DND-41 (cell line): ENCODE measurements at regions not wholly inside any gene's neighbourhood (a gene's known extent, or its start where the extent isn't known, plus 50 kb on each side); places are given as distances from the start of the nearest gene placed in this dataset.

ENCODE experiments used
- ATAC-seq: fragments of 200-7000 bp; cut with Tn5 transposase; 3 replicates; pipeline ENCODE4 v1.9.1; 2021; ENCODE audit warnings: low read depth; ENCODE audit not compliant: insufficient read depth
- DNase-seq: peaks from one replicate; pipeline ENCODE4 v3.0.0-alpha.2; 2020
- H2AFZ ChIP-seq: 2 replicates; pipeline ENCODE4 v1.6.0; 2012; ENCODE audit warnings: low read depth, low read length
- H3K27ac ChIP-seq: 2 replicates; pipeline ENCODE4 v1.5.1; 2012; ENCODE audit warnings: low read length, inconsistent platforms
- H3K27me3 ChIP-seq: fragments of 200-600 bp; sonication (generic); 2 replicates; pipeline ENCODE4 v1.6.0; 2012; ENCODE audit warnings: low read length, mild to moderate bottlenecking, inconsistent platforms; ENCODE audit not compliant: insufficient read depth, poor library complexity
- H3K36me3 ChIP-seq: 2 replicates; pipeline ENCODE4 v1.5.1; 2012; ENCODE audit warnings: low read length, inconsistent platforms; ENCODE audit not compliant: insufficient read depth
- H3K4me1 ChIP-seq: 2 replicates; pipeline ENCODE4 v1.5.1; 2012; ENCODE audit warnings: mild to moderate bottlenecking, low read length; ENCODE audit not compliant: insufficient read depth
- H3K4me2 ChIP-seq: 2 replicates; pipeline ENCODE4 v1.6.0; 2012; ENCODE audit warnings: mild to moderate bottlenecking, moderate library complexity, low read length, inconsistent platforms; ENCODE audit not compliant: insufficient read depth
- H3K4me3 ChIP-seq, 2 experiments: fragments of 200-600 bp in 1 of 2; shearing (Covaris generic) in 1 of 2; 2 replicates each; pipeline ENCODE4 v1.5.1; 2012 to 2016; ENCODE audit warnings: inconsistent platforms in 2 of 2, low read length in 2 of 2, mild to moderate bottlenecking in 2 of 2, low read depth in 1 of 2, moderate library complexity in 1 of 2
- H3K79me2 ChIP-seq: 2 replicates; pipeline ENCODE4 v1.6.0; 2012; ENCODE audit warnings: low read length, inconsistent platforms; ENCODE audit not compliant: insufficient read depth
- H3K9ac ChIP-seq: 2 replicates; pipeline ENCODE4 v1.6.0; 2012; ENCODE audit warnings: low read depth, mild to moderate bottlenecking, inconsistent platforms, low read length, moderate library complexity
- H3K9me3 ChIP-seq: 2 replicates; pipeline ENCODE4 v1.5.1; 2012; ENCODE audit warnings: low read length, moderate library complexity, mild to moderate bottlenecking, inconsistent platforms; ENCODE audit not compliant: insufficient read depth, severe bottlenecking
- H4K20me1 ChIP-seq: 2 replicates; pipeline ENCODE4 v1.6.0; 2012; ENCODE audit warnings: low read length; ENCODE audit not compliant: insufficient read depth
- EZH2 ChIP-seq: IDR thresholded peaks from 3 replicates; pipeline ENCODE4 v1.6.1; 2012; ENCODE audit warnings: borderline replicate concordance, low read depth, mild to moderate bottlenecking, moderate library complexity, low read length, inconsistent platforms; ENCODE audit not compliant: severe bottlenecking
- TF ChIP-seq, protein P1 (sequence below): IDR thresholded peaks from 2 replicates; pipeline ENCODE4 v1.5.1; 2012; ENCODE audit warnings: borderline replicate concordance, low read length, moderate library complexity, mild to moderate bottlenecking; ENCODE audit not compliant: poor library complexity, severe bottlenecking; ENCODE audit errors: extremely low read depth

DNA sequence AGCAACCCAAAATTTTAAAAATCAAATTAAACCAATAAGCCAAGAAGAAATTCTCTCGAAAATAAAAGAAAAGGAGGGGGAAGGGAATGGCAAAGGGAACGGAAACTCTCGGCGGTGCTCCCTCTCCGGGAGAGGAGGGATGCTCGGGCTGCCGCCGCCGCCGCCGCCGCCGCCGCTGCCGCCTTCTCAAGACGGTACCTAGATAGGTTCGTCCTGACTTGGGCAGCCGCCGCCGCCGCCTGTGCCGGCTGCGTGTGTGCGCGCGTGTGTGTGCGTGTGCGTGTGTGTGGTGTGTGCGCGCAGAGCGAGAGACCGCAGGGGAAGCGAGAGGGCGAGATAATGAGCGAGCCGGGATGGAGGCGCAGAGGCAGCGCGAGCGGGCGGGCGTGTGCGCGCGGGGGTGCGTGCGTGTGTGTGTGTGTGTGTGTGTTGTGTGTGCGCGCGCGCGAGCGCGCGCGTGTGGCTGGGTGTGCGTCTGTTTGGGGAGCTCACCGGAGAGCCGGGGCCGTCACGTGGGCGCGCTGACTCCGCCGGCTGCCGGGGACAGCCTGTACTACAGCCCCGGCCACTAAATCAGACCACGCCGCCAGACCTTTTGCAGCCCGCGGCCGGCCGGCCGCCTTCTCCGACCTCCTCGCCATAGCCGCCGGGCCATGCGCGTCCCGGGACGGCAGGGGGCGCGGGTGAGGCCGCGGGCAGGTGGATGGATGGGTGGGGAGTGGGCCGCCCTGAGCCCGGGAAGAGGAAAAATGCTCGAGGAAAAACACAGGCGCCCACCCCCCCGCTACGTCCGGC lies 111.6 kb downstream of the DHX15 start:
- Histone ChIP-seq H3K79me2 (no peaks in the 10 kb centered on the region), H3K4me2 (peak overlapping the region; percentile 72), H3K27ac (no peak overlapping the region), H3K27me3 (no peaks in the 10 kb centered on the region), H3K9me3 (no peaks in the 10 kb centered on the region), H3K4me3 (peak overlapping the region; percentile 7 to 50; a peak in 3 of 4 replicates), H3K36me3 (no peaks in the 10 kb centered on the region), H3K9ac (peak overlapping the region; percentile 52), H2AFZ (peak overlapping the region; percentile 71), H3K4me1 (peaks cover 11% of the 10 kb centered on the region; the same call in 1 of the 2 replicates), H4K20me1 (no peaks in the 10 kb centered on the region)
- TF ChIP-seq, protein P1, sequence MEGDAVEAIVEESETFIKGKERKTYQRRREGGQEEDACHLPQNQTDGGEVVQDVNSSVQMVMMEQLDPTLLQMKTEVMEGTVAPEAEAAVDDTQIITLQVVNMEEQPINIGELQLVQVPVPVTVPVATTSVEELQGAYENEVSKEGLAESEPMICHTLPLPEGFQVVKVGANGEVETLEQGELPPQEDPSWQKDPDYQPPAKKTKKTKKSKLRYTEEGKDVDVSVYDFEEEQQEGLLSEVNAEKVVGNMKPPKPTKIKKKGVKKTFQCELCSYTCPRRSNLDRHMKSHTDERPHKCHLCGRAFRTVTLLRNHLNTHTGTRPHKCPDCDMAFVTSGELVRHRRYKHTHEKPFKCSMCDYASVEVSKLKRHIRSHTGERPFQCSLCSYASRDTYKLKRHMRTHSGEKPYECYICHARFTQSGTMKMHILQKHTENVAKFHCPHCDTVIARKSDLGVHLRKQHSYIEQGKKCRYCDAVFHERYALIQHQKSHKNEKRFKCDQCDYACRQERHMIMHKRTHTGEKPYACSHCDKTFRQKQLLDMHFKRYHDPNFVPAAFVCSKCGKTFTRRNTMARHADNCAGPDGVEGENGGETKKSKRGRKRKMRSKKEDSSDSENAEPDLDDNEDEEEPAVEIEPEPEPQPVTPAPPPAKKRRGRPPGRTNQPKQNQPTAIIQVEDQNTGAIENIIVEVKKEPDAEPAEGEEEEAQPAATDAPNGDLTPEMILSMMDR, result peak; percentile 45
- no peak for TF ChIP-seq EZH2
- peak; percentile 59 for DNase-seq
- peak; percentile 65 for ATAC-seq

DNA sequence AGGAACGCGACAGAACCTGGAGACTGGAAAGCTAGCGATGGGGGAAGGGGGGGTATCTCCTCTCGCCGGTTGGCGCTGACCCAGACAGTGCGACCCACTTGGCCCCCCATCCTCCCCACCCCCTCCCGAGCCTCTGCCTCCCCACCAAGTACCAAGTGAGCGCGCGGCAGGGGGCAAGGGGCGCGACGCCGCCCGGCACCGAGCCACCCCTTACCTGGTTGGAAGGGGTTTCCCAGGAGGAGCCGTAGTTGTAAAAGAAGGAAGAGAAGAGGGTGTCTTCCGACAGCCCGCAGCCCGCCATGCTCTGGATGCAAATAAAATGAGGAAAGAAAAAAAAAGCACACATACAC lies 112.2 kb downstream of the DHX15 start:
- Histone ChIP-seq H3K27me3 (no peaks in the 10 kb centered on the region), H3K36me3 (no peaks in the 10 kb centered on the region), H3K27ac (no peak overlapping the region), H3K4me2 (no peak overlapping the region), H3K79me2 (no peaks in the 10 kb centered on the region), H2AFZ (no peak overlapping the region), H4K20me1 (no peaks in the 10 kb centered on the region), H3K9me3 (no peaks in the 10 kb centered on the region), H3K4me3 (no peak overlapping the region), H3K4me1 (peaks cover 11% of the 10 kb centered on the region; the same call in 1 of the 2 replicates), H3K9ac (no peak overlapping the region)
- DNase-seq (no peak), ATAC-seq (no peak)
- no peak for TF ChIP-seq EZH2
- TF ChIP-seq, protein P1, result no peak

DNA sequence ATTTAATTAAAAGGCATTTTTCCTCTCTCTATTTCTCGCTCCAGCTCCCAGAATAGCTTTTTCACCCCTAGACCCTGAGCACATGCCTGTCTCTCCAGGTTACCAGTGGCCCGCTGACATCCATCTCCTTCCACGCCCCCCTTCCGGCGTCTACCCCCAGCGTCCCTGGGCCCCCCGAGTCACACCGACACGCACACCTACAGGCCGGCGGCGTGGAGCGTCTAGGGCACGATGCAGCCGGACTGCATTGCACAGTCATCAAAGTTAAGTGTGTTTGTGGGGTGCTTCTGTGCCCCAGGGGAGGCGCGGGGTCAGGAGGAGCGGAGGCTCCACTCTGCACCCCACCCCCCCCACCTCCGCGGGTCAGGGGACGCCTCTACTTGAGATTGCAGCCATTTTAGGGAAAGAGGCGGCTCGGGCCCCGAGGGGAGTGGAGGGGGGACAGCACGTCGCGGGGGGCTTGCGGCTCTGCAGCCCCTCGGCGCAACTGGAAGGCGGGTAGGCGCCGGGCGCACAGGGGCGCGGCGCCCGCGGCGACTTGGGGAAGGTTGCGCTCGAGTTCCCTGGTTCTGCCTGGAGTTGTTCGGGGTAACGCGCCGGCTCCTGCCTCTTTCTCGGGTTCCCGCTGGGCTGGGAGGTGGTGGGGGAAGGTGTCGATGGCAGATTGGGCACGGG lies 112.7 kb downstream of the DHX15 start:
- Histone ChIP-seq H3K79me2 (no peaks in the 10 kb centered on the region), H3K9ac (no peak overlapping the region), H3K9me3 (no peaks in the 10 kb centered on the region), H3K4me2 (no peak overlapping the region), H3K4me1 (peaks cover 11% of the 10 kb centered on the region; the same call in 1 of the 2 replicates), H3K27ac (no peak overlapping the region), H4K20me1 (no peaks in the 10 kb centered on the region), H3K27me3 (no peaks in the 10 kb centered on the region), H3K36me3 (no peaks in the 10 kb centered on the region), H2AFZ (no peak overlapping the region), H3K4me3 (no peak overlapping the region)
- no peak for TF ChIP-seq EZH2
- TF ChIP-seq, protein P1, result no peak
- ATAC-seq (no peak), DNase-seq (no peak)
